Gastroesophageal sphincter (tissue), 3 donors: ENCODE measurements at regions not wholly inside any gene's neighbourhood (a gene's known extent, or its start where the extent isn't known, plus 50 kb on each side); places are given as distances from the start of the nearest gene placed in this dataset.

Experiments
- EP300 ChIP-seq: sonication (generic); formaldehyde crosslinking; IDR thresholded peaks from one replicate; pipeline ENCODE4 v1.6.1; 2017; ENCODE audit warnings: antibody characterized with exemption, mild to moderate bottlenecking
- POLR2A ChIP-seq, 2 donors: fragments of 450-650 bp; IDR thresholded peaks; one replicate each; pipeline ENCODE4 v1.6.1; 2017; ENCODE audit warnings: antibody characterized with exemption in 2 of 2, mild to moderate bottlenecking in 2 of 2, moderate library complexity in 1 of 2
- TF ChIP-seq, protein P1 (sequence below), 4 experiments: fragments of 200-600 bp in 2 of 4; fragments of 450-650 bp in 2 of 4; sonication (generic) in 1 of 4; IDR thresholded peaks; one replicate each; pipeline ENCODE4 v1.5.1; 2017 to 2019; ENCODE audit warnings: antibody characterized with exemption in 4 of 4, mild to moderate bottlenecking in 2 of 4, moderate library complexity in 2 of 4

DNA sequence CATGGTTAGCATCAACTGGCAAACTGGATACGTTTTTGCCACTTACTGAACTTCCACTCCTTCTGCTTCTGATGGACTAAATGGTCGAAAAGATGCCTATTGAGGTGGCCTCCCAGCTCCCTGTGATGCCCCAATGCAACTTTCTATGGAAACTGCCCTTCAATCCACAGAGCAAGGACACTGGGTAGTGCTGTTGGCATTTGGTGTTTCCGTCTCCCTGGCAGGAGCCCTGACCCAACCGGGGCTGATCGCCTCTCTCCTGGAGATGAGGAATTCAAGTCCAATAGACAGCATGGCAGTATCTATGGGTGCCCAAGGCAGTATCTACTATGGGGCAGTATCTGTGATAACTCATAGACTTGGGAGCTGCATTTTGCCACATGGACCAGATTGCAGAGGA, 116.3 kb upstream of the IRX3 start:
- TF ChIP-seq, protein P1, sequence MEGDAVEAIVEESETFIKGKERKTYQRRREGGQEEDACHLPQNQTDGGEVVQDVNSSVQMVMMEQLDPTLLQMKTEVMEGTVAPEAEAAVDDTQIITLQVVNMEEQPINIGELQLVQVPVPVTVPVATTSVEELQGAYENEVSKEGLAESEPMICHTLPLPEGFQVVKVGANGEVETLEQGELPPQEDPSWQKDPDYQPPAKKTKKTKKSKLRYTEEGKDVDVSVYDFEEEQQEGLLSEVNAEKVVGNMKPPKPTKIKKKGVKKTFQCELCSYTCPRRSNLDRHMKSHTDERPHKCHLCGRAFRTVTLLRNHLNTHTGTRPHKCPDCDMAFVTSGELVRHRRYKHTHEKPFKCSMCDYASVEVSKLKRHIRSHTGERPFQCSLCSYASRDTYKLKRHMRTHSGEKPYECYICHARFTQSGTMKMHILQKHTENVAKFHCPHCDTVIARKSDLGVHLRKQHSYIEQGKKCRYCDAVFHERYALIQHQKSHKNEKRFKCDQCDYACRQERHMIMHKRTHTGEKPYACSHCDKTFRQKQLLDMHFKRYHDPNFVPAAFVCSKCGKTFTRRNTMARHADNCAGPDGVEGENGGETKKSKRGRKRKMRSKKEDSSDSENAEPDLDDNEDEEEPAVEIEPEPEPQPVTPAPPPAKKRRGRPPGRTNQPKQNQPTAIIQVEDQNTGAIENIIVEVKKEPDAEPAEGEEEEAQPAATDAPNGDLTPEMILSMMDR (IDR thresholded peaks at IDR 0.05), result no peak
- TF ChIP-seq EP300 (no peak), POLR2A (IDR thresholded peaks at IDR 0.05) (no peak)
